Erythroblast (primary cell): ENCODE measurements at regions not wholly inside any gene's neighbourhood (a gene's known extent, or its start where the extent isn't known, plus 50 kb on each side); places are given as distances from the start of the nearest gene placed in this dataset.
"Not testable (repeated sequence)": the region's sequence is repeated elsewhere in the genome, so short reads cannot be mapped to it uniquely, and the experiment has no call there.

ENCODE experiments used
- DNase-seq, 2 experiments: peaks; one replicate each; lab custom pipeline; 2025; lab: John Stamatoyannopoulos, UW
- GATA1 ChIP-seq: IDR thresholded peaks from 2 replicates; pipeline ENCODE4 v1.6.1; 2011; ENCODE audit warnings: low read depth, mild to moderate bottlenecking, control low read depth, low read length, moderate library complexity
- POLR2A ChIP-seq: IDR thresholded peaks from 2 replicates; pipeline ENCODE4 v1.6.1; 2011; ENCODE audit warnings: mild to moderate bottlenecking, low read length

DNA sequence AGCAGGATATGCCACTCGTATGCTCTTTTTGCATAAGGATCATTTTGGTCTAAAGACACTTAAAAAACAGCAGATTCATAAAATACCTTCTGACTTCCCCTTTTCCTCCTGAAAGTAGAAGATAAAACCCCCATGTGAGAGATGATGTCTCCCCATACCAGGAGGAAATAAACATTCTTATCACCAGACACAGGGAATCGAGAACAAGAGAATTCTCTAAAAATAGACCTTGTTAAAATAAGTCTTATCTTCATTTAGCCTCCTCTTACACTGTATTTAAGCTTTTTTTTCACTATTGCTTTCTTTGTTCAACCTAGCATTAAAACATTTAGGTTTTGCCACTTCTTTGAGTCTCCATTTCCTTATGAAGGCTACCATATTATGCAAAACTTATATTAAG is 709.3 kb downstream of the KCNT2 start:
- TF ChIP-seq GATA1 (no peak), POLR2A (no peak)
- DNase-seq, result peak; percentile 1 to 31

DNA sequence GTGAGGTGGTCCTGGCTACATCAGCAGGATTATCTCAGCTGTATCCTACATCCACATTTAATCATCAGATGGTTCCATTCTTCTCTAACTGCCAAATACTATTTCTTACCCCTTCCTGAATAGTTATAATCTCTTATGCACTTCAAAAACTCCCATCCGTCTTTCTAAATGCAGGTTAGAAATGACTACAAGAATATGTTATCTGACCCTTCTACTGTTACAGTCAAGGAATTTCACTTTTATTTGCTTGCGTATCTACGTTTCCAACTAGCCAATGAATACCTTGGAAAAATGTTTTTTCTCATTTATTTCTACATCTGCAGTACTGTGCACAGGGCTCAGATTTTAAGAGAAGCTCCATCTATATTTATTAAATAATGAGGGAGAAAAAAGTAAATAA is 709.9 kb downstream of the KCNT2 start:
- DNase-seq, result no peak
- TF ChIP-seq GATA1 (no peak), POLR2A (no peak)

DNA sequence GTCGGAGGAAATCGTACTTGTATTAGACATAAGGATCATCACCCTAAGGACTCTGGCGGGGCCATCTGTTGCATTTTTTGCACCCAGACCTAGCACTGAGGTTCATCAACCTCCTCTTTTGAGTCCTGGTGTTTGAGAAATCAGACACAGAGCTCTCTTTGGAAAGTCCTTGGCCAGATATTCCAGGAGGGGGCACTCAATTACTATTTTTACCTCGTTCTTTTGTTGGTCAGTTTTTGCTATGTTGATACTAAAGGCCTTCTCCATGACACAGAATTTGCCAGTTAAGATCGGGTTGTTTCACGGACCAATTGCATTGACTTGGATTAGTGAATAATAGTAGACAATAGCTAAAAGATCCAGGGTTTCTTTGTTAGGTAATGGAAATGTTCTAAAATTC is 711.2 kb downstream of the KCNT2 start:
- no peak for TF ChIP-seq GATA1
- no peak for TF ChIP-seq POLR2A
- peak in 1 of 2 experiments; percentile 2 for DNase-seq

DNA sequence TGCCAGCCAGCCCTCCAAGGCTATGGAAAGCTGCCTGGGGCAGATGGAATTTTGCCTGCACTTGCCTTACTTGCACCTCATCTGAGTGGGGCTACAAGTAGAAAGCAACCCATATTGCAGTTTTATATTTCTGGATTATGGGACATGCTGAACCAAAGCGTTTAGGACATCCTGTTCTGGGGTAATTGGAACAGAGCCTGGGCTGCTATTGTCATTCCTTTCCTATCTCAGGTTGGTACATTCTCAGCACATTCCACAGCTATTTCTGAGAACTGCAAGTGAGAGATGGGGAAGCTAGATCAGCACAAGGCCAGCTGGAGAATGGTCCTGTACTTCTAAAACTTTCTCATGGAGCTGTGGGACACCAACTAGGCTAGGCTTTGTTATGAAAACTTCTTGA is 713.8 kb downstream of the KCNT2 start:
- DNase-seq, result no peak

DNA sequence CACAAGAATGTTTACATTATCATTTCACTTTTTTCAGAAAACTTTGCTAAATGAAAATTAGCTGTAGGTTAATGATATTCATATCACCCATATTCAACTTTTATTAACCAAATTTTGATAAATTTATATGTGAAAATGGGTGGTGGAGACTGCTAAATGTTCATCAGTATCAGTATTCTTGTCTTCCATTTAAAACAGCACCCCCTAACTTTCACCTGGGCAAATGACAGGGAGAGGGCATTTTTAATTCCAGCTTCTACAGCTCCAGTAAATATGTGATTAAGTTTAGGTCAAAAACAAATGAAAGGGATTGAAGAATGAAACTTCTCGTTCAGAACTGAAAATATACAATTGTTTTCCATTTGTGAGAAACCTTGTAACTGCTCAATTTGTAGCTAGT is 722.2 kb downstream of the KCNT2 start:
- peak; percentile 6 to 15 for DNase-seq
- TF ChIP-seq GATA1 (no peak), POLR2A (no peak)

More for the DNA sequence above, 713.8 kb downstream of the KCNT2 start:
- TF ChIP-seq POLR2A, result no peak
- TF ChIP-seq GATA1, result no peak

DNA sequence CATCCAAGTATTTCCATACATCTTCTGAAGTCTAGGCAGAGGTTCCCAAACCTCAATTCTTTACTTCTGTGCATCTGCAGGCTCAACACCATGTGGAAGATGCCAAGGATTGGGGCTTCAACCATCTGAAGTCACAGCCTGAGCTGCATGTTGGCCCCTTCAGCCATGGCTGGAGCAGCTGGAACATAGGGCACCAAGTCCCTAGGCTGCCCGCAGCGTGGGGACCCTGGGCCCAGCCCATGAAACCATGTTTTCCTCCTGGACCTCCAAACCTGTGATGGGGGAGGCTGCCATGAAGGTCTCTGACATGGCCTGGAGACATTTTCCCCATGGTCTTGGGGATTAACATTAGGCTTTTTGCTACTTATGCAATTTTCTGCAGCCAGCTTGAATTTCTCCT is 729.8 kb downstream of the KCNT2 start:
- no peak for DNase-seq
- no peak for TF ChIP-seq GATA1
- TF ChIP-seq POLR2A, result no peak

DNA sequence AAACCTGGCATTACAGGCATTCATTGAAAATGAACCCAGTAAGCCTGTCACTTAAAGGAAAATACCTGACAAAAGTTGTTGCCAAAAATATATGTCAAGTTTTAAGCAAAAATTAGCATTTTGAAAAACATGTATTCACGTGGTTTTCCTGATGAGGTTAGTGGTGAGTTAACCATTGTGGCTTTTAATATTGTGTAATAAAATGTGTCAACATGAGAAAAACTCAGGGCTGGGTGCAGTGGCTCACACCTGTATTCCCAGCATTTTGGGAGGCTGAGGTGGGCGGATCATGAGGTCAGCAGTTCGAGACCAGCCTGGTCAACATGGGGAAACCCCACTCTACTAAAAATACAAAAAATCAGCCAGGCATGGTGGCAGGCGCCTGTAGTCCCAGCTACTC is 731.4 kb downstream of the KCNT2 start:
- DNase-seq, result no peak
- TF ChIP-seq GATA1 (no peak), POLR2A (no peak)

DNA sequence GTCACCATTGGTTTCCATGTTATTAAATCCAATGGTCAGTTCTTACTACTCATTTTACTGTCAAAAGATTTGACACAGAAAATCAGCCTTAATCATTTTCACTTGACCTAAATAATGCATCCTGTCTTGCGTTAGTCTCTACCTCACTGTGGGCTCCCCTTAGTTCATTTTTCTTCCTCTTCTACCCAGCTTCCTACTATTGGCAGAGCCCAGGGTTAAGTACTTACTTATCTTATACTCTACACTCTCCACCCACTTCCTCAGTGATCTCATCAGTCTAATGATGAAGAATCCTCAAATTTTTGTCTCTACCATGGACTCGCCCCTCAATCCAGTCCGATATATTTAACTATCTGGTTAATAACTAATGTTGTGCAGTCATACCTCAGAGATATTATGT is 735.9 kb downstream of the KCNT2 start:
- TF ChIP-seq POLR2A, result no peak
- TF ChIP-seq GATA1, result no peak
- DNase-seq, result no peak

DNA sequence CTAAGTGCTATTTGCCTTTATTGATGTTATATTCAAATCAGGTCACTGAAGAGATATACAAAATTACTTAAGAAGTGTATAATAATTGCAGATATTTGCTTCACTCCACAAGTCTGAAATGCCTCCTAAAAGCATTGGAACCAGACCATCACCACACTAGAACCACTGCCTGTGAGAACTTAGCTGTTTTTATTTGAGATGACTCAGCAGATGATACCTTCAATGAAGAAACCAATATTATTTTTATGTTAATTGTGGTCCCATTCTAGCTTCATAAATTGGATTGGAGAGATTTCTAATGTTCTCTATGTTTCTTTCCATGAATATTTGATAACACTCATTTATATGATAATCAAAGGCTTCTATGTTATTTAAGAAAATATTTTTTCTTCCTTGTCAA is 740.6 kb downstream of the KCNT2 start:
- DNase-seq, result peak; percentile 24 to 27
- TF ChIP-seq GATA1 (no peak), POLR2A (no peak)

DNA sequence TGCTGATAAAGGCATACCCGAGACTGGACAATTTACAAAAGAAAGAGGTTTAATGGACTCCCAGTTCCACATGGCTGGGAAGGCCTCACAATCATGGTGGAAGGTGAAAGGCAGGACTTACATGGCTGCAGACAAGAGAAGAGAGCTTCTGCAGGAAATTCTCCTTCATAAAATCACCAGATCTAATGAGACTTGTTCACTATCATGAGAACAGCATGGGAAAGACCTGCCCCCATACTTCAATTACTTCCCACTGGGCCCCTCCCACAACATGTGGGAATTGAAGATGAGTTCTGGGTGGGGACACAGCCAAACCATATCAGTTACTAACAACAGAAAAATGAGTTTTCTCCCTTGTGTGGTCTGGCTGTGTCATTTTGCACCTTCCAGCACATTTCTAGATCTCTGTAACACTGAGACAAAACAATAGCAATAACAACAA is 741.4 kb downstream of the KCNT2 start:
- peak; percentile 69 to 89 for DNase-seq
- TF ChIP-seq POLR2A, result peak; percentile 42
- no peak for TF ChIP-seq GATA1

DNA sequence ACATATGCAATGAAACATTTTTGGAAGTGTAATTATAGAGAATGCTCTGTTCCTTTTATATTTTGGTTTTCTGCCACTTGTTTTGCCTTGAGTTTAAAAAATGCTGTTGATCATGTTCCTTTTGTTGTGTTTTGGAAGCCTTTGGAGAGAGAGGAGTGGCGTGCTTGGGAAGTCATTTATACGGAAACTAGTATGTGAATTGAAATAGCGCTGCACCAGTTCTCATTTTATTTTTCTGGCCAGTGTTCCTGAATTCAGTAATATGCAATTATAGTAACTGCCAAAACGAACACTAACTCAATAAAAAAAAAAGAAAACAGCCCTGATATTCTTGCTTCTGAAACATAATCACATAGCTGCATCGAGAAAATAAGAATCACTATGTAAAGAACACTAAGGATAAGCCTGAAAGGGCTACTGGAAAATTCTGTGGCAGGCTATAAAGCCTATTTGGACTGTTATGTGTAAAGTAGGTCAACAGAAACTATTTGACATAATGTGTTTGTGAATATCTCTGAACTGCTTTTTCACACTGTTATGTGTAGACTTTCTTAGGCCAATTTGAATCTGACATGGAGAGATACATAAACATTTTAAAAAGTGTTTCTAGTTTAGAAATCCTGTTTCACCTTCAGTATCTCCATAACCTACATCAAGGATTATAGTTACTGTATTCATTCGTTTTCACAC is 742.0 kb downstream of the KCNT2 start:
- TF ChIP-seq GATA1, result no peak
- no peak for TF ChIP-seq POLR2A
- peak in 1 of 2 experiments; percentile 12 for DNase-seq

DNA sequence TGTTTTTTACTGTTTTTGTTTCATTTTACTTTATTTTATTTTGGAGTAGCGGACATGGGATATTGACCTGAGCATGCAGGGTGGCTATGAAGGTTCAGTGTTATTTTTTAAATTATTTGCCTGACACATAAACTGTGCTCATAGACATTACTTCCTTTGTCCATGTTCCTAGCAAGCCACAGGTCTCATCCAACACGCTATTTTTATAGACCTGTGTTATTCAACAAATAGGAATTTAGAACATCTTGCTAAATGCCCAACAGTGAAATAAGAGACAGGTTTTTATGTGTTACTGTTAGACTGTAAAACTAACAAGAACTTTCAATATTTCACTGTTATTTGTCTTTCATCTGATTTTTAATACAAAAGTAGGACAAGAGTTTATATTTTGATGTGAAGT is 756.4 kb downstream of the KCNT2 start:
- DNase-seq, result no peak
- no peak for TF ChIP-seq POLR2A
- no peak for TF ChIP-seq GATA1

DNA sequence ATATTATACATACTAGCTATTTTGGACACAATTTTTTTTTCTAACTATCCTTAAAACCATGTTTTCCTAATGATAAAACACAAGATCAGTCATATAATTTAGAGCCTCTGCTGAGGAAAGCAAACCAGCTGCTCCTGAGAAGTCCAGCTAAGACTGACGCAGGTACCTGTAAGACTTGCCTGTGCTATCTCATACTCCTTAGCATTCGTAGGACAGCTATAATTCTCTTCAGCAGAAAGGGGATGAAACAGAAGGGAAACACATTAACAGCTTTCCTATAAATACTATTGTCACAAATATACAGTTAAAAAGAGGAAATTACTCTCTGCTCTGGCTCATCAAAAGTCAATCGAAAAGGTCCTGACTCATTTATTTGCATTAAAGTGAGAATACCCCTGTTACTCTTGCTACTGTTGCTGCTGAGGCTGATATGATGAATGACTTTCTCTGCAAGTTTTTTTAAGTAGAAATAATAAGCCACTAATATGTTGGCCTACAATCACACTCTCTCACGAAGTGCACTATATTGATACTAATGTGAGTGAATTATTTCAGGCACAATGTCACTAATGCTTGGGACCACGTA is 757.1 kb downstream of the KCNT2 start:
- no peak for TF ChIP-seq POLR2A
- no peak for TF ChIP-seq GATA1

DNA sequence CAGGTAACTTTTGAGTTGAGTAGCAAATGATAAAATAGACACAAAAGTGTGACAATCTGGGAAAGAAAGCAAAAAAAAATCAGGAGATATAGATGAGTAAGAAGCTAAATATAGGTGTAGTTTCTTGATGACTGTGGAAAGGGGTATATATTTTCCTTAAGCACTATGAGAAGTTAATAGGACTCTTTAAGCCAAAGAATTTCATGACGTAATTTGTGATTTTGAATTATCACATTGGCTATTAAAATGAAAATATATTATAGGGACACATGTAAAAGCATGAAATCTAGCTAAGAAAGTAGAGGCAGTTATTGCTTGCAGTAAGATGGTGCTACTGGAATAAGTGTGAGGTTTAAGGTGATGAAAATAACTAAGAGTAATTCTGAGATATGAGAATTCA is 759.1 kb downstream of the KCNT2 start:
- TF ChIP-seq GATA1, result no peak
- DNase-seq, result no peak

More for the DNA sequence above, 757.1 kb downstream of the KCNT2 start:
- no peak for DNase-seq

DNA sequence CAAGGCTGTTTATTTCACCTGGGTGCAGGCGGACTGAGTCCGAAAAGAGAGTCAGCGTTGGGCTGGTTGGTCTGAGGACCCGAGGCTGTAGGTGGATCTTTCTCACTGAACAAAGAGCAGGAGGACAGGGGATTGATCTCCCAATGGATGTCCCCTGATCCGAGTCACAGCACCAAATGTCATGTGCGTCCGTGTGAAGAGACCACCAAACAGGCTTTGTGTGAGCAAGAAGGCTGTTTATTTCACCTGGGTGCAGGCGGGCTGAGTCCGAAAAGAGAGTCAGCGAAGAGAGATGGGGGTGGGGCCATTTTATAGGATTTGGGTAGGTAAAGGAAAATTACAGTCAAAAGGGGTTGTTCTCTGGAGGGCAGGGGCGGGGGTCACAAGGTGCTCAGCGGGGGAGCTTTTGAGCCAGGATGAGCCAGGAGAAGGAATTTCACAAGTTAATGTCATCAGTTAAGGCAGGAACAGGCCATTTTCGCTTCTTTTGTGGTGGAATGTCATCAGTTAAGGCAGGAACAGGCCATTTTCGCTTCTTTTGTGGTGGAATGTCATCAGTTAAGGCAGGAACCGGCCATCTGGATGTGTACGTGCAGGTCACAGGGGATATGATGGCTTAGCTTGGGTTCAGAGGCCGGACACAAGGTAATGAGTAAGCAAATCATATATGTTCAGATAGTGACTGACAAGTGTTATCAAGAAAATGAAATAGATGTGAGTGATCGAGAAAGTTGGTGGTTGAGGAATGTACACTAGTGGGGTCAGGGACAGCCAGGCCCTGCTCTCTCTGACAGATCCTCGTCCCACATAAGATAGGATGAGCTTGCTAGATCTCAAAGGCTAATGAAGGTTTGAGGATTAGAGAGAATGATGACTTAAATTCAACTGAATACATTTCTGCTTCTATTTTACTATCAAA is 760.0 kb downstream of the KCNT2 start:
- not testable (repeated sequence) for DNase-seq
